Gastroesophageal sphincter (tissue), 3 donors: ENCODE measurements at regions not wholly inside any gene's neighbourhood (a gene's known extent, or its start where the extent isn't known, plus 50 kb on each side); places are given as distances from the start of the nearest gene placed in this dataset.

Experiments used
- CTCF ChIP-seq, 4 experiments: fragments of 200-600 bp in 2 of 4; fragments of 450-650 bp in 2 of 4; sonication (generic) in 1 of 4; IDR thresholded peaks; one replicate each; pipeline ENCODE4 v1.5.1; 2017 to 2019; ENCODE audit warnings: antibody characterized with exemption in 4 of 4, mild to moderate bottlenecking in 2 of 4, moderate library complexity in 2 of 4
- EP300 ChIP-seq: sonication (generic); formaldehyde crosslinking; IDR thresholded peaks from one replicate; pipeline ENCODE4 v1.6.1; 2017; ENCODE audit warnings: antibody characterized with exemption, mild to moderate bottlenecking
- POLR2AphosphoS5 ChIP-seq: sonication (generic); formaldehyde crosslinking; IDR thresholded peaks from one replicate; pipeline ENCODE4 v1.6.1; 2017; ENCODE audit warnings: antibody characterized with exemption

- TF ChIP-seq EP300 (no peak), POLR2AphosphoS5 (no peak), CTCF (IDR thresholded peaks at IDR 0.05) (no peak)
Observed at GRCh38 chr4:92241094-92241493, 62.7 kb upstream of the GRID2 start.
